Keratinocyte (primary cell): ENCODE measurements at regions not wholly inside any gene's neighbourhood (a gene's known extent, or its start where the extent isn't known, plus 50 kb on each side); places are given as distances from the start of the nearest gene placed in this dataset.

ENCODE experiments used
- DNase-seq: peaks from one replicate; pipeline ENCODE4 v3.0.0-alpha.2; 2011; ENCODE audit warnings: low read depth, missing footprints, low spot score
- FAIRE-seq: peaks from 2 replicates; lab custom pipeline; 2011; peaks lifted over from hg19 to GRCh38; lab: Jason Lieb, UNC
- H2AFZ ChIP-seq: 2 replicates; pipeline ENCODE4 v1.6.0; 2012; ENCODE audit warnings: low read length, control low read depth, inconsistent platforms; ENCODE audit not compliant: control insufficient read depth
- H3K27ac ChIP-seq: 2 replicates; pipeline ENCODE4 v1.5.1; 2011; ENCODE audit warnings: low read length; ENCODE audit not compliant: control insufficient read depth, insufficient read depth
- H3K27me3 ChIP-seq: 3 replicates; pipeline ENCODE4 v1.6.0; 2011; ENCODE audit warnings: low read length; ENCODE audit not compliant: control insufficient read depth, insufficient read depth; ENCODE audit errors: extremely low read depth
- H3K36me3 ChIP-seq, 2 experiments: 2 replicates in 1 of 2; 3 replicates in 1 of 2; pipeline ENCODE4 v1.5.1; 2011; ENCODE audit warnings: low read length in 2 of 2, mild to moderate bottlenecking in 1 of 2; ENCODE audit not compliant: control insufficient read depth in 2 of 2, insufficient read depth in 2 of 2; ENCODE audit errors: extremely low read depth in 1 of 2
- H3K4me1 ChIP-seq: 3 replicates; pipeline ENCODE4 v1.5.1; 2011; ENCODE audit warnings: low read length; ENCODE audit not compliant: control insufficient read depth, insufficient read depth; ENCODE audit errors: extremely low read depth
- H3K4me2 ChIP-seq: 3 replicates; pipeline ENCODE4 v1.6.0; 2011; ENCODE audit warnings: low read depth, low read length; ENCODE audit not compliant: control insufficient read depth, insufficient read depth; ENCODE audit errors: extremely low read depth
- H3K4me3 ChIP-seq, 3 experiments: fragments of 200-600 bp in 1 of 3; sonication (generic) in 1 of 3; 2 replicates in 2 of 3; 3 replicates in 1 of 3; pipeline ENCODE4 v1.5.1; 2011 to 2016; ENCODE audit warnings: low read length in 3 of 3, mild to moderate bottlenecking in 3 of 3, control low read depth in 2 of 3, inconsistent platforms in 1 of 3, low read depth in 1 of 3, mixed read lengths in 1 of 3, mixed run types in 1 of 3, moderate library complexity in 1 of 3; ENCODE audit not compliant: control insufficient read depth in 2 of 3, insufficient read depth in 2 of 3; ENCODE audit errors: extremely low read depth in 1 of 3
- H3K79me2 ChIP-seq: 2 replicates; pipeline ENCODE4 v1.6.0; 2012; ENCODE audit warnings: low read length; ENCODE audit not compliant: control insufficient read depth, insufficient read depth
- H3K9ac ChIP-seq: 3 replicates; pipeline ENCODE4 v1.6.0; 2011; ENCODE audit warnings: low read length; ENCODE audit not compliant: control insufficient read depth, insufficient read depth; ENCODE audit errors: extremely low read depth
- H3K9me1 ChIP-seq: 3 replicates; pipeline ENCODE4 v1.6.0; 2011; ENCODE audit warnings: low read length; ENCODE audit not compliant: control insufficient read depth, insufficient read depth; ENCODE audit errors: extremely low read depth
- H3K9me3 ChIP-seq: 2 replicates; pipeline ENCODE4 v1.5.1; 2012; ENCODE audit warnings: low read depth, low read length; ENCODE audit not compliant: control insufficient read depth
- H4K20me1 ChIP-seq: 3 replicates; pipeline ENCODE4 v1.6.0; 2011; ENCODE audit warnings: low read length; ENCODE audit not compliant: control insufficient read depth, insufficient read depth; ENCODE audit errors: extremely low read depth
- EZH2 ChIP-seq: IDR thresholded peaks from one replicate; pipeline ENCODE4 v1.6.1; 2012; ENCODE audit warnings: inconsistent platforms, mild to moderate bottlenecking, low read length, moderate library complexity
- dilution Hi-C: fragments of 300-500 bp; cut with MboI; formaldehyde crosslinking; loops from one replicate; pipeline ENCODE4 v1.7.0; 2020; ENCODE audit warnings: low sequenced_read_pairs; ENCODE audit not compliant: extremely low pct_ligation_motif_present
- TF ChIP-seq, protein P1 (sequence below), 3 experiments: IDR thresholded peaks in 1 of 3; conservative IDR thresholded peaks in 1 of 3; optimal IDR thresholded peaks in 1 of 3; 2 replicates in 2 of 3; 3 replicates in 1 of 3; pipeline versions ENCODE3 to v1.5.1; 2011; ENCODE audit warnings: low read length in 3 of 3, mild to moderate bottlenecking in 3 of 3, moderate library complexity in 2 of 3, control low read depth in 1 of 3, inconsistent platforms in 1 of 3; ENCODE audit not compliant: insufficient read depth in 2 of 3; ENCODE audit errors: extremely low read depth in 1 of 3

GRCh38 chr5:29414681-29415080 is 1778.8 kb upstream of the CDH6 start:
- no peak overlapping the region for H3K27ac ChIP-seq
- H3K36me3 ChIP-seq = no peaks in the 10 kb centered on the region
- FAIRE-seq (no peak), DNase-seq (no peak)
- no peak for TF ChIP-seq EZH2
- TF ChIP-seq, protein P1, sequence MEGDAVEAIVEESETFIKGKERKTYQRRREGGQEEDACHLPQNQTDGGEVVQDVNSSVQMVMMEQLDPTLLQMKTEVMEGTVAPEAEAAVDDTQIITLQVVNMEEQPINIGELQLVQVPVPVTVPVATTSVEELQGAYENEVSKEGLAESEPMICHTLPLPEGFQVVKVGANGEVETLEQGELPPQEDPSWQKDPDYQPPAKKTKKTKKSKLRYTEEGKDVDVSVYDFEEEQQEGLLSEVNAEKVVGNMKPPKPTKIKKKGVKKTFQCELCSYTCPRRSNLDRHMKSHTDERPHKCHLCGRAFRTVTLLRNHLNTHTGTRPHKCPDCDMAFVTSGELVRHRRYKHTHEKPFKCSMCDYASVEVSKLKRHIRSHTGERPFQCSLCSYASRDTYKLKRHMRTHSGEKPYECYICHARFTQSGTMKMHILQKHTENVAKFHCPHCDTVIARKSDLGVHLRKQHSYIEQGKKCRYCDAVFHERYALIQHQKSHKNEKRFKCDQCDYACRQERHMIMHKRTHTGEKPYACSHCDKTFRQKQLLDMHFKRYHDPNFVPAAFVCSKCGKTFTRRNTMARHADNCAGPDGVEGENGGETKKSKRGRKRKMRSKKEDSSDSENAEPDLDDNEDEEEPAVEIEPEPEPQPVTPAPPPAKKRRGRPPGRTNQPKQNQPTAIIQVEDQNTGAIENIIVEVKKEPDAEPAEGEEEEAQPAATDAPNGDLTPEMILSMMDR (optimal IDR thresholded peaks at IDR 0.05 in 1 of 3, IDR thresholded peaks at IDR 0.05 in 1 of 3, conservative IDR thresholded peaks at IDR 0.05 in 1 of 3; ENCODE audit: extremely low read depth in 1 of 3, insufficient read depth in 2 of 3, low read length in 3 of 3) = no peak
- no peaks in the 10 kb centered on the region for H3K9me1 ChIP-seq
- H3K27me3 ChIP-seq = no peaks in the 10 kb centered on the region
- dilution Hi-C loops = no loop called here
- no peaks in the 10 kb centered on the region for H3K4me1 ChIP-seq
- no peak overlapping the region for H2AFZ ChIP-seq
- no peaks in the 10 kb centered on the region for H4K20me1 ChIP-seq
- H3K9me3 ChIP-seq = no peaks in the 10 kb centered on the region
- no peaks in the 10 kb centered on the region for H3K79me2 ChIP-seq
- no peak overlapping the region for H3K4me3 ChIP-seq
- H3K9ac ChIP-seq = no peak overlapping the region
- no peak overlapping the region for H3K4me2 ChIP-seq

- no peak overlapping the region for H3K27ac ChIP-seq
- no peaks in the 10 kb centered on the region for H3K9me3 ChIP-seq
- H4K20me1 ChIP-seq = no peaks in the 10 kb centered on the region
- FAIRE-seq = no peak
- no peaks in the 10 kb centered on the region for H3K27me3 ChIP-seq
- no peak overlapping the region for H3K4me2 ChIP-seq
- dilution Hi-C loops = no loop called here
- no peak for DNase-seq
- H3K9ac ChIP-seq = no peak overlapping the region
- H2AFZ ChIP-seq = no peak overlapping the region
- no peak overlapping the region for H3K4me3 ChIP-seq
- no peaks in the 10 kb centered on the region for H3K4me1 ChIP-seq
- no peaks in the 10 kb centered on the region for H3K79me2 ChIP-seq
- H3K36me3 ChIP-seq = no peaks in the 10 kb centered on the region
- H3K9me1 ChIP-seq = no peaks in the 10 kb centered on the region
- TF ChIP-seq, protein P1 (optimal IDR thresholded peaks at IDR 0.05 in 1 of 3, IDR thresholded peaks at IDR 0.05 in 1 of 3, conservative IDR thresholded peaks at IDR 0.05 in 1 of 3; ENCODE audit: extremely low read depth in 1 of 3, insufficient read depth in 2 of 3, low read length in 3 of 3) = no peak
- TF ChIP-seq EZH2 = no peak
Measured at GRCh38 chr5:29412979-29413378, 1780.5 kb upstream of the CDH6 start.
